ENCODE measurements at regions not wholly inside any gene's neighbourhood (a gene's known extent, or its start where the extent isn't known, plus 50 kb on each side); places are given as distances from the start of the nearest gene placed in this dataset.
"Not testable (repeated sequence)": the region's sequence is repeated elsewhere in the genome, so short reads cannot be mapped to it uniquely, and the experiment has no call there.

GRCh38 chr10:2509081-2509531 is 558.2 kb upstream of the PFKP start:
- CTCF ChIA-PET = no interaction called here
- DNase-seq (ENCODE audit: low spot score) = no peak
- Mint-ChIP-seq H3K27me3 (ENCODE audit: low read depth) (no peaks in the 10 kb centered on the region), H3K27ac (no peak overlapping the region), H3K4me3 (no peak overlapping the region), H3K4me1 (peaks cover 2% of the 10 kb centered on the region), H3K9me3 (peaks cover 13% of the 10 kb centered on the region), H3K36me3 (no peaks in the 10 kb centered on the region)
- TF ChIP-seq TCF7 (CRISPR knock-in tag; IDR thresholded peaks at IDR 0.05; ENCODE audit: low read depth) = no peak
- no peak for TF ChIP-seq ZNF416 (CRISPR knock-in tag; IDR thresholded peaks at IDR 0.05)
- no peak for TF ChIP-seq ETV6 (CRISPR knock-in tag; IDR thresholded peaks at IDR 0.05)
- no peak for TF ChIP-seq ELF4 (CRISPR knock-in tag; IDR thresholded peaks at IDR 0.05; ENCODE audit: low read depth)
- no peak for TF ChIP-seq USF1 (CRISPR knock-in tag; IDR thresholded peaks at IDR 0.05)
- POLR2A ChIA-PET = no interaction called here
- no peak for ATAC-seq

- H3K36me3 Mint-ChIP-seq; DNase-seq (ENCODE audit: low spot score); CTCF ChIA-PET; H3K9me3 Mint-ChIP-seq; ATAC-seq; H3K4me3 Mint-ChIP-seq; POLR2A ChIA-PET; H3K4me1 Mint-ChIP-seq; H3K27me3 Mint-ChIP-seq (ENCODE audit: low read depth); H3K27ac Mint-ChIP-seq: not testable (repeated sequence)
These were observed 565.9 kb upstream of the PFKP start for GRCh38 chr10:2501366-2501940.

DNA sequence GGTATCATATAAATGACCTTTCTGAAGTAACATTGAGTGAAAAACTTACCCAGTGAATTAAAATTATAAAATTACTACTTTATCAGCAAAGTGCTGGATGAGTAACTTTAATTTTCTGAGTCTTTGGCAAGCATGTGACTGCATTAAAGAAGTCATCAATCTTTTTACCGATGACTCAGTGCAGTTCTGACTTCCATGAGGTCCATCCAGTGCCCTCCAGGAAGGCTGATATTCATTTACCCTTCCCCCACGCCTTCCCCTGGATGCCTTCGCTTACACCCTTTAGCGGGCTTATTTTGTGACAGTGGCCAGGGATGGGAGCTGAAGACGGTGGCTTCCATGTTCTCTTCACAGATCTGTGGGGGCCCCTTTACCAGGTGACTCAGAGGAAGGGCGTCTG is 572.9 kb upstream of the PFKP start:
- POLR2A ChIA-PET = no interaction called here

DNA sequence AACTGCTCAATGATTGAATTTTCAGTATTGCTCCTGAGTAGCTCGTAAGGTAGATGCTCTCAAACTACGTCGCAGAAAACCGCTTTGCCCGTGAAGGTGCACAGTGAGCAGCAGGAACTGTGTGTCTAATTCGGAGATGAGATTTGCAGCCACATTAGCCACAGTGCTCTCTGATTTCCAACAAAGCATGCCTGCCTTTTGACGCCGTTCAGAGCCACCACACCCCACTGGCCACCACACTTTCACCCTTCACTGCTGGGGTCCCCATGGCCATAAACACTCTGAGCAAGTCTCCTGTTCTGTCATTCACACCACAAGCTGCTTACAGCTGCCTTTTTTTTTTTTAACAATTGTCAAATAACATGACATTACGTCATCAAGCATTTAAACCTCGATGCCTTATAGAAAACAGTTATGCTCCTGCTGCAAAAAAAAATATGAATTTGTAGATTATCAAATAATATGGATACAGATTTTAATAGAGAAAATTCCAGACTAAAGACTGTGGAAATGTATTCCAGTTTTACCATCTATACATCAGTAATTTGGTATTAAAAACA is 578.8 kb upstream of the PFKP start:
- TF ChIP-seq CREM (CRISPR knock-in tag; IDR thresholded peaks at IDR 0.05) (no peak), SOX15 (CRISPR knock-in tag; IDR thresholded peaks at IDR 0.05) (no peak), NFATC4 (CRISPR knock-in tag; IDR thresholded peaks at IDR 0.05) (no peak)
- DNase-seq (ENCODE audit: low spot score) (no peak), ATAC-seq (no peak)
- Mint-ChIP-seq H3K27ac (no peak overlapping the region), H3K4me3 (no peak overlapping the region), H3K36me3 (no peaks in the 10 kb centered on the region), H3K4me1 (no peaks in the 10 kb centered on the region), H3K27me3 (ENCODE audit: low read depth) (no peaks in the 10 kb centered on the region), H3K9me3 (no peaks in the 10 kb centered on the region)
- POLR2A ChIA-PET = interaction anchor here (0.6 kb wide), 1 partner anchor 310 kb away, joined by 4 read pairs; no protein-coding TSS in a partner anchor
- CTCF ChIA-PET = no interaction called here

More for the DNA sequence above, 572.9 kb upstream of the PFKP start:
- peaks cover 4% of the 10 kb centered on the region for H3K4me1 Mint-ChIP-seq
- no peak for TF ChIP-seq FOXP1 (CRISPR knock-in tag; IDR thresholded peaks at IDR 0.05; ENCODE audit: borderline replicate concordance)
- no peak for TF ChIP-seq ELF4 (CRISPR knock-in tag; IDR thresholded peaks at IDR 0.05; ENCODE audit: low read depth)
- no peak for TF ChIP-seq E2F1 (CRISPR knock-in tag; IDR thresholded peaks at IDR 0.05)
- no peak for TF ChIP-seq TP53 (CRISPR knock-in tag; IDR thresholded peaks at IDR 0.05)
- TF ChIP-seq, protein P1, sequence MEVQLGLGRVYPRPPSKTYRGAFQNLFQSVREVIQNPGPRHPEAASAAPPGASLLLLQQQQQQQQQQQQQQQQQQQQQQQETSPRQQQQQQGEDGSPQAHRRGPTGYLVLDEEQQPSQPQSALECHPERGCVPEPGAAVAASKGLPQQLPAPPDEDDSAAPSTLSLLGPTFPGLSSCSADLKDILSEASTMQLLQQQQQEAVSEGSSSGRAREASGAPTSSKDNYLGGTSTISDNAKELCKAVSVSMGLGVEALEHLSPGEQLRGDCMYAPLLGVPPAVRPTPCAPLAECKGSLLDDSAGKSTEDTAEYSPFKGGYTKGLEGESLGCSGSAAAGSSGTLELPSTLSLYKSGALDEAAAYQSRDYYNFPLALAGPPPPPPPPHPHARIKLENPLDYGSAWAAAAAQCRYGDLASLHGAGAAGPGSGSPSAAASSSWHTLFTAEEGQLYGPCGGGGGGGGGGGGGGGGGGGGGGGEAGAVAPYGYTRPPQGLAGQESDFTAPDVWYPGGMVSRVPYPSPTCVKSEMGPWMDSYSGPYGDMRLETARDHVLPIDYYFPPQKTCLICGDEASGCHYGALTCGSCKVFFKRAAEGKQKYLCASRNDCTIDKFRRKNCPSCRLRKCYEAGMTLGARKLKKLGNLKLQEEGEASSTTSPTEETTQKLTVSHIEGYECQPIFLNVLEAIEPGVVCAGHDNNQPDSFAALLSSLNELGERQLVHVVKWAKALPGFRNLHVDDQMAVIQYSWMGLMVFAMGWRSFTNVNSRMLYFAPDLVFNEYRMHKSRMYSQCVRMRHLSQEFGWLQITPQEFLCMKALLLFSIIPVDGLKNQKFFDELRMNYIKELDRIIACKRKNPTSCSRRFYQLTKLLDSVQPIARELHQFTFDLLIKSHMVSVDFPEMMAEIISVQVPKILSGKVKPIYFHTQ (CRISPR knock-in tag; IDR thresholded peaks at IDR 0.05) = no peak
- TF ChIP-seq, protein P2, sequence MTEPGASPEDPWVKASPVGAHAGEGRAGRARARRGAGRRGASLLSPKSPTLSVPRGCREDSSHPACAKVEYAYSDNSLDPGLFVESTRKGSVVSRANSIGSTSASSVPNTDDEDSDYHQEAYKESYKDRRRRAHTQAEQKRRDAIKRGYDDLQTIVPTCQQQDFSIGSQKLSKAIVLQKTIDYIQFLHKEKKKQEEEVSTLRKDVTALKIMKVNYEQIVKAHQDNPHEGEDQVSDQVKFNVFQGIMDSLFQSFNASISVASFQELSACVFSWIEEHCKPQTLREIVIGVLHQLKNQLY (CRISPR knock-in tag; IDR thresholded peaks at IDR 0.05) = no peak
- no peaks in the 10 kb centered on the region for H3K27me3 Mint-ChIP-seq (ENCODE audit: low read depth)
- no peak for ATAC-seq
- no peak for DNase-seq (ENCODE audit: low spot score)
- H3K36me3 Mint-ChIP-seq = no peaks in the 10 kb centered on the region
- CTCF ChIA-PET = no interaction called here
- H3K27ac Mint-ChIP-seq = no peak overlapping the region
- no peak overlapping the region for H3K4me3 Mint-ChIP-seq
- 0 out of 2 replicates have a peak, but pooled peaks cover 4% of the 10 kb centered on the region for H3K9me3 Mint-ChIP-seq
